ENCODE measurements at regions not wholly inside any gene's neighbourhood (a gene's known extent, or its start where the extent isn't known, plus 50 kb on each side); places are given as distances from the start of the nearest gene placed in this dataset.

DNA sequence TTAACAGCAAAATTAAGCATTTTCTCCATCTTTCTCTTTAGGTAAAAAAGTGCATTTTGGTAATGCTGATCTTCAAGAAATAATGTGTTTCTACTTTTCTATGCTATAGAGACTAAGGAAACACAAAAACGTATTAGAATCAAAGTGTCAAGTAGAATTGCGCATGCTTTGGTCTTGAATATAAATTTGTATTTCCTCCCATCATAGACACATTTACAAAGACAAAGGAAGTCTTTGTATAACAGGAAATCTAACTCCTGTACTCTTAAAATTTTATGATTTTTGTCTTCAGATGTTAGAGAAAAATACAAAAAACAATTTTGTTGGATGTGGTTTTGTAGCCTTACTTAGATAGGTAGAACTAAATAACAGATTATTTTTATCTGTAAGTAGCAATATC lies 1299.4 kb downstream of the NCAM2 start:
- no peak overlapping the region for H3K4me3 ChIP-seq (ENCODE audit: extremely low read depth in 1 of 4, insufficient read depth in 2 of 4, low read depth in 3 of 4, low read length in 4 of 4)
- no peak overlapping the region for H2BK12ac ChIP-seq (ENCODE audit: low read depth, low read length)
- H3K23ac ChIP-seq (ENCODE audit: insufficient read length): no peak overlapping the region
- no peaks in the 10 kb centered on the region for H3K9me3 ChIP-seq (ENCODE audit: insufficient read depth in 2 of 2, low read depth in 1 of 2, low read length in 1 of 2)
- no peaks in the 10 kb centered on the region for H3K36me3 ChIP-seq (ENCODE audit: control insufficient read depth in 2 of 4, insufficient read depth in 4 of 4, low read length in 3 of 4)
- DNase-seq (ENCODE audit: low read depth in 1 of 2, low spot score in 2 of 2) (no peak), FAIRE-seq (no peak)
- H3K4ac ChIP-seq (replicated peaks; ENCODE audit: insufficient read length, low read depth, low read length): no peak overlapping the region
- H2AK5ac ChIP-seq (ENCODE audit: low read depth, low read length): no peak overlapping the region
- POLR2A ChIA-PET (ENCODE audit: partially characterized antibody): no interaction called here
- no peak overlapping the region for H2BK5ac ChIP-seq (ENCODE audit: low read depth, low read length)
- H4K20me1 ChIP-seq (replicated peaks in 1 of 2; ENCODE audit: control insufficient read depth in 1 of 2, insufficient read depth in 2 of 2, low read length in 2 of 2): no peaks in the 10 kb centered on the region
- no peak overlapping the region for H3K4me2 ChIP-seq (ENCODE audit: insufficient read depth in 1 of 2, low read depth in 2 of 2, low read length in 2 of 2)
- no peak overlapping the region for H4K8ac ChIP-seq (ENCODE audit: extremely low read depth, insufficient read depth, low read length)
- H3K14ac ChIP-seq (ENCODE audit: insufficient read length): no peak overlapping the region
- no peaks in the 10 kb centered on the region for H3K27me3 ChIP-seq (replicated peaks in 1 of 4; ENCODE audit: control insufficient read depth in 3 of 4, extremely low read depth in 1 of 4, insufficient read depth in 3 of 4, low read length in 3 of 4)
- H2BK120ac ChIP-seq (replicated peaks; ENCODE audit: low read depth, low read length): no peak overlapping the region
- H4K5ac ChIP-seq (ENCODE audit: insufficient read length, low read depth, low read length): no peak overlapping the region
- H4K91ac ChIP-seq (replicated peaks; ENCODE audit: insufficient read length, low read length): no peak overlapping the region
- no peak overlapping the region for H3K9ac ChIP-seq (replicated peaks in 1 of 4; ENCODE audit: extremely low read depth in 1 of 4, low read depth in 3 of 4, low read length in 3 of 4)
- WGBS, 2 experiments (ENCODE audit: extremely low coverage in 1 of 2, insufficient coverage in 1 of 2, insufficient read length in 1 of 2, insufficient replicate concordance in 2 of 2, low coverage in 1 of 2, low lambda C conversion rate in 2 of 2, missing lambda C conversion rate in 1 of 2): 92% methylated on average over 2 of the region's 2 CpGs; no CpG with 5 or more reads in 1 of the 2 experiments
- H2AFZ ChIP-seq (ENCODE audit: low read length): no peak overlapping the region
- H3K56ac ChIP-seq (replicated peaks; ENCODE audit: insufficient read length, low read depth, low read length): no peak overlapping the region
- no peaks in the 10 kb centered on the region for H3K4me1 ChIP-seq (replicated peaks in 1 of 4; ENCODE audit: control insufficient read depth in 3 of 4, insufficient read depth in 4 of 4, low read length in 3 of 4)
- no peak overlapping the region for H3K18ac ChIP-seq (ENCODE audit: extremely low read depth, low read length)
- H3K79me1 ChIP-seq (ENCODE audit: low read depth, low read length): no peaks in the 10 kb centered on the region
- CTCF ChIA-PET (ENCODE audit: partially characterized antibody): no interaction called here
- H3K79me2 ChIP-seq (ENCODE audit: control insufficient read depth in 1 of 2, insufficient read depth in 2 of 2, low read length in 2 of 2): no peaks in the 10 kb centered on the region
- no peak overlapping the region for H3K27ac ChIP-seq (ENCODE audit: low read depth, low read length)
- H2BK20ac ChIP-seq (ENCODE audit: low read length): no peak overlapping the region
- H2BK15ac ChIP-seq (ENCODE audit: low read length): no peak overlapping the region
- H3K23me2 ChIP-seq (ENCODE audit: low read depth, low read length): no peaks in the 10 kb centered on the region
- no peak for TF ChIP-seq PHF8 (conservative IDR thresholded peaks at IDR 0.05; ENCODE audit: low read depth, low read length)
- TF ChIP-seq CREB1 (IDR thresholded peaks at IDR 0.05): no peak
- no peak for TF ChIP-seq RXRA (IDR thresholded peaks at IDR 0.05; ENCODE audit: insufficient read depth, low read depth, low read length)
- TF ChIP-seq ASH2L (IDR thresholded peaks at IDR 0.05; ENCODE audit: low read length): no peak
- TF ChIP-seq, protein P1, sequence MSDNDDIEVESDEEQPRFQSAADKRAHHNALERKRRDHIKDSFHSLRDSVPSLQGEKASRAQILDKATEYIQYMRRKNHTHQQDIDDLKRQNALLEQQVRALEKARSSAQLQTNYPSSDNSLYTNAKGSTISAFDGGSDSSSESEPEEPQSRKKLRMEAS (IDR thresholded peaks at IDR 0.05): no peak
- TF ChIP-seq HDAC2 (IDR thresholded peaks at IDR 0.05; ENCODE audit: borderline replicate concordance in 1 of 2, low read depth in 2 of 2, low read length in 2 of 2): no peak
- TF ChIP-seq, protein P2, sequence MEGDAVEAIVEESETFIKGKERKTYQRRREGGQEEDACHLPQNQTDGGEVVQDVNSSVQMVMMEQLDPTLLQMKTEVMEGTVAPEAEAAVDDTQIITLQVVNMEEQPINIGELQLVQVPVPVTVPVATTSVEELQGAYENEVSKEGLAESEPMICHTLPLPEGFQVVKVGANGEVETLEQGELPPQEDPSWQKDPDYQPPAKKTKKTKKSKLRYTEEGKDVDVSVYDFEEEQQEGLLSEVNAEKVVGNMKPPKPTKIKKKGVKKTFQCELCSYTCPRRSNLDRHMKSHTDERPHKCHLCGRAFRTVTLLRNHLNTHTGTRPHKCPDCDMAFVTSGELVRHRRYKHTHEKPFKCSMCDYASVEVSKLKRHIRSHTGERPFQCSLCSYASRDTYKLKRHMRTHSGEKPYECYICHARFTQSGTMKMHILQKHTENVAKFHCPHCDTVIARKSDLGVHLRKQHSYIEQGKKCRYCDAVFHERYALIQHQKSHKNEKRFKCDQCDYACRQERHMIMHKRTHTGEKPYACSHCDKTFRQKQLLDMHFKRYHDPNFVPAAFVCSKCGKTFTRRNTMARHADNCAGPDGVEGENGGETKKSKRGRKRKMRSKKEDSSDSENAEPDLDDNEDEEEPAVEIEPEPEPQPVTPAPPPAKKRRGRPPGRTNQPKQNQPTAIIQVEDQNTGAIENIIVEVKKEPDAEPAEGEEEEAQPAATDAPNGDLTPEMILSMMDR (IDR thresholded peaks at IDR 0.05; ENCODE audit: control extremely low read depth in 1 of 3, insufficient read depth in 1 of 3, low read depth in 1 of 3, low read length in 3 of 3): no peak
- TF ChIP-seq SAP30 (IDR thresholded peaks at IDR 0.05; ENCODE audit: insufficient read depth, insufficient replicate concordance, low read length): no peak
- TF ChIP-seq BACH1 (IDR thresholded peaks at IDR 0.05; ENCODE audit: low read length): no peak
- TF ChIP-seq TBP (IDR thresholded peaks at IDR 0.05; ENCODE audit: low read depth, low read length): no peak
- no peak for TF ChIP-seq SIN3A (conservative IDR thresholded peaks at IDR 0.05 in 1 of 2, IDR thresholded peaks at IDR 0.05 in 1 of 2; ENCODE audit: low read depth in 1 of 2, low read length in 2 of 2)

Measured in H1 (cell line).